ENCODE measurements at regions not wholly inside any gene's neighbourhood (a gene's known extent, or its start where the extent isn't known, plus 50 kb on each side); places are given as distances from the start of the nearest gene placed in this dataset.
A peak's percentile ranks its signal among the peaks of the same experiment; 100 is the strongest.
"Not testable (repeated sequence)": the region's sequence is repeated elsewhere in the genome, so short reads cannot be mapped to it uniquely, and the experiment has no call there.

GRCh38 chr15:98083203-98083910, 122.9 kb downstream of the ARRDC4 start:
- Histone ChIP-seq H3K27ac (no peak overlapping the region), H3K9me3 (no peaks in the 10 kb centered on the region), H3K4me3 (no peak overlapping the region), H3K36me3 (replicated peaks in 1 of 2; ENCODE audit: insufficient read depth in 1 of 2, low read depth in 2 of 2) (no peaks in the 10 kb centered on the region), H3K27me3 (no peaks in the 10 kb centered on the region), H3K4me1 (no peaks in the 10 kb centered on the region)
- no peak for TF ChIP-seq POLR2A (IDR thresholded peaks at IDR 0.05)
- TF ChIP-seq, protein P1, sequence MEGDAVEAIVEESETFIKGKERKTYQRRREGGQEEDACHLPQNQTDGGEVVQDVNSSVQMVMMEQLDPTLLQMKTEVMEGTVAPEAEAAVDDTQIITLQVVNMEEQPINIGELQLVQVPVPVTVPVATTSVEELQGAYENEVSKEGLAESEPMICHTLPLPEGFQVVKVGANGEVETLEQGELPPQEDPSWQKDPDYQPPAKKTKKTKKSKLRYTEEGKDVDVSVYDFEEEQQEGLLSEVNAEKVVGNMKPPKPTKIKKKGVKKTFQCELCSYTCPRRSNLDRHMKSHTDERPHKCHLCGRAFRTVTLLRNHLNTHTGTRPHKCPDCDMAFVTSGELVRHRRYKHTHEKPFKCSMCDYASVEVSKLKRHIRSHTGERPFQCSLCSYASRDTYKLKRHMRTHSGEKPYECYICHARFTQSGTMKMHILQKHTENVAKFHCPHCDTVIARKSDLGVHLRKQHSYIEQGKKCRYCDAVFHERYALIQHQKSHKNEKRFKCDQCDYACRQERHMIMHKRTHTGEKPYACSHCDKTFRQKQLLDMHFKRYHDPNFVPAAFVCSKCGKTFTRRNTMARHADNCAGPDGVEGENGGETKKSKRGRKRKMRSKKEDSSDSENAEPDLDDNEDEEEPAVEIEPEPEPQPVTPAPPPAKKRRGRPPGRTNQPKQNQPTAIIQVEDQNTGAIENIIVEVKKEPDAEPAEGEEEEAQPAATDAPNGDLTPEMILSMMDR (IDR thresholded peaks at IDR 0.05), result no peak
- peak in 3 of 4 donors; percentile 21 to 36 (median 22) for DNase-seq
- WGBS, 2 donors, result 49 to 55% methylated on average over 14 of the region's 14 CpGs
- ATAC-seq, result no peak
- intact Hi-C loops (cut with DNase I), result no loop called here

DNA sequence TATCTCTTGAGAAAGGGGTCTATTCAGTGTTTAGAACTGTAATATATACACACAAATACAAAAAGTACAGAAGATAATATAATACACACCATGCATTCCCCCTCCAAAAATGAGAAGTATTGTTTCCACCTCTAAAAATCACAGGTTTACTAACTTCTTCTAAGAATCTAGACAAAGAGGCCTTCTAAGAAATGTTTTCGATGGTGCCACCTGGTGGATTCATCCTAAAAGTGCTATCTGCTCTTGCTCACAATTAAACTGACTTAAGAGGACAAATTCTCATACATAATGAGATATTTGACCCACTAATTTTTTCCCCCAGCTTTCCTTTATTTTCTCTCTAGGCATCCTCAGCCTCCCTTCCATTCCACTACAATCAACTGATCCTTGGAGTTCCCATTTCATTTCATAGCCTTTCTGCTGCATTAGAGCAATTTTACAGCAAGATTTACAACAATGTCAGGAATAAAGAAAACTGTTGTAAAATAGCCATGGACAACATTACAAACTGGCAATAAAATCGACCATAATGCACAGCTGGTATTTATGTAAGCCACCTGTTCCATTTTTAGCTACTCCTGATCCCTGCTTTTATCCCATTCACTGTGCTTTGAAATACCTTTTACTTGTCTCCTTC, 124.6 kb downstream of the ARRDC4 start:
- ATAC-seq (no peak), DNase-seq (peak; percentile 62 to 72 (median 64))
- no peaks in the 10 kb centered on the region for H3K36me3 ChIP-seq (replicated peaks in 1 of 2; ENCODE audit: insufficient read depth in 1 of 2, low read depth in 2 of 2)
- H3K27me3 ChIP-seq, result no peaks in the 10 kb centered on the region
- WGBS, 2 donors, result 0 to 2% methylated on average over 2 of the region's 2 CpGs
- H3K27ac ChIP-seq, result no peak overlapping the region
- no peak overlapping the region for H3K4me3 ChIP-seq
- no peaks in the 10 kb centered on the region for H3K4me1 ChIP-seq
- intact Hi-C loops (cut with DNase I), result loop anchor here (5.0 kb wide), 1 partner anchor 178 kb away; no protein-coding TSS in a partner anchor
- no peak for TF ChIP-seq POLR2A (IDR thresholded peaks at IDR 0.05)
- TF ChIP-seq, protein P1 (IDR thresholded peaks at IDR 0.05), result peak; percentile 44 to 81 (median 71)
- no peaks in the 10 kb centered on the region for H3K9me3 ChIP-seq

- H3K4me3 ChIP-seq; DNase-seq; H3K27me3 ChIP-seq; H3K36me3 ChIP-seq (replicated peaks in 1 of 2; ENCODE audit: insufficient read depth in 1 of 2, low read depth in 2 of 2); H3K9me3 ChIP-seq; H3K27ac ChIP-seq; H3K4me1 ChIP-seq: not testable (repeated sequence)
- 84 to 88% methylated on average over 20 to 25 of the region's 35 CpGs for WGBS, 2 donors
- intact Hi-C loops (cut with DNase I), result loop anchor here (5.0 kb wide), 1 partner anchor 181 kb away; no protein-coding TSS in a partner anchor
- ATAC-seq, result peak; percentile 100
These were observed 127.9 kb downstream of the ARRDC4 start for GRCh38 chr15:98088307-98088945.

DNA sequence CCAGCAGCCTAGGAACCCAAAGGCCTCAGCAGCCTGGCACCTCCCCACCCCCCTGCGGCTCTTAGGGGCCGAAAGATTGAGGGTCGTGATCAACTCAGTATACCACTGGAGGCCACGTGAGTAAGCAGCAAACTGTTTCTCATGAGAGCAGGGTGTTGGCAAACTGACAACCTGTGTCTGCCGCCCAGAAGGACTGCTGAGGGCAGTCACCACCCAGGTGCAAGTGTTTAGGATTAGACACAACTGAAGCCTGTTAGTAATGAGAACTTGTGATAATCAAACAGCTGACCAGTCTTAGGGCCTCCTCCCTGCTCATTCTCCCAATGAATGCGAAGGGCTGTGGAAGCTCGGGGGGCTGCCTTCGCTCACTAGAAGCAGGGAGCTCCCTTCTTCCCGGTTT, 128.8 kb downstream of the ARRDC4 start:
- not testable (repeated sequence) for H3K27ac ChIP-seq; H3K27me3 ChIP-seq; H3K4me1 ChIP-seq; H3K9me3 ChIP-seq; ATAC-seq; H3K36me3 ChIP-seq (replicated peaks in 1 of 2; ENCODE audit: insufficient read depth in 1 of 2, low read depth in 2 of 2); DNase-seq; H3K4me3 ChIP-seq
- intact Hi-C loops (cut with DNase I), result loop anchor here (5.0 kb wide), 1 partner anchor 182 kb away; no protein-coding TSS in a partner anchor
- WGBS, 2 donors, result 60 to 100% methylated on average over 1 to 2 of the region's 9 CpGs

DNA sequence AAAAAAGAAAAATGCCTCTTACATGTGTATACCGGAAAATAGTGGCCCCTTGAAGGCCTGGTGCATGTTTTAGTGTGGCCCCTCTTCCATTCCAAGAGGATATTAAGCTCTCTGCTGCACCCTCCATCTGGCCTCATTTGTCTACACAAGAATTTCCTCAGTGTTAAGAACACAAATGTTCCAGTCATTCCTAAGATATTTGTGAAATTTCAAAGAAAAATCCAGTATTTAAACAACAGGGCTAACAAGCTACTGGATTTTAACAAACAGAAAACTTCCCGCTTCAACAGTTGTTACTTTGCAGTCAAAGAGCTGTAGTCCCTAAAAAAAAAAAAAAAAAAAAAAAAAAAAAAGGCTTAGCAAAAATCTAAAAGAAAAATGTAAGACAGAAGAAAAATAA, 137.5 kb downstream of the ARRDC4 start:
- intact Hi-C loops (cut with DNase I); H3K4me3 ChIP-seq; H3K27ac ChIP-seq; H3K36me3 ChIP-seq (replicated peaks in 1 of 2; ENCODE audit: insufficient read depth in 1 of 2, low read depth in 2 of 2); H3K4me1 ChIP-seq; DNase-seq; H3K9me3 ChIP-seq; ATAC-seq; H3K27me3 ChIP-seq: not testable (repeated sequence)
- 67 to 72% methylated on average over 2 of the region's 2 CpGs for WGBS, 2 donors

DNA sequence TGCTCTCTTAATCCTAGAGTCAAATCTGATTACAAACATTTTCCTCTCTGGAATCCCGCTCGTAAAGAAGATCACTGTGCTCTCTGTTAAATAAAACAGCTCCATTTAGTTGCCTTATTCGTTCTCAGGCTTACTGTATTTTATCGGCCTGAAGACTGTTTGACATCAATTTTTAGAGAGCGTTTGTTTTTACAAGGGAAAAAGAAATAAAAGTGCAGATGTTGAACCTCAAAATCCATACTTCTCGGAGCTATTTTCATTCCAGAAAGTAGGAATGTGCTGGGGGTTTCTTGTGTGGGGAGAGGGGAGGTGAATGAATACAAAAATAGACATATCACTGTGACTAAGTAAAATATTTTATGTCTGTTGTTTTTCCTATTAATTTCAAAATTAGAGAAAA, 140.1 kb downstream of the ARRDC4 start:
- H3K27me3 ChIP-seq; H3K4me3 ChIP-seq; DNase-seq; H3K36me3 ChIP-seq (replicated peaks in 1 of 2; ENCODE audit: insufficient read depth in 1 of 2, low read depth in 2 of 2); H3K9me3 ChIP-seq; H3K27ac ChIP-seq; ATAC-seq; H3K4me1 ChIP-seq; intact Hi-C loops (cut with DNase I): not testable (repeated sequence)
- 38 to 39% methylated on average over 6 of the region's 6 CpGs for WGBS, 2 donors
